OCI-LY7 (cell line): ENCODE measurements at regions not wholly inside any gene's neighbourhood (a gene's known extent, or its start where the extent isn't known, plus 50 kb on each side); places are given as distances from the start of the nearest gene placed in this dataset.

ENCODE experiments used
- CTCF ChIP-seq: fragments of 200-600 bp; sonication (generic); conservative IDR thresholded peaks from 2 replicates; pipeline ENCODE4 v1.5.1; 2014; ENCODE audit warnings: mild to moderate bottlenecking, antibody characterized with exemption, low read length, moderate library complexity, mixed read lengths
- EZH2phosphoT487 ChIP-seq: fragments of 200-600 bp; sonication (generic); IDR thresholded peaks from 2 replicates; pipeline ENCODE4 v1.6.1; 2018; ENCODE audit warnings: low read depth, borderline replicate concordance, mild to moderate bottlenecking, mixed run types, antibody characterized with exemption, low read length, moderate library complexity, mixed read lengths

GRCh38 chr4:112842513-112842912 lies 205.6 kb downstream of the LARP7 start:
- TF ChIP-seq CTCF (no peak), EZH2phosphoT487 (no peak)
